ENCODE measurements at regions not wholly inside any gene's neighbourhood (a gene's known extent, or its start where the extent isn't known, plus 50 kb on each side); places are given as distances from the start of the nearest gene placed in this dataset.
"Not testable (repeated sequence)": the region's sequence is repeated elsewhere in the genome, so short reads cannot be mapped to it uniquely, and the experiment has no call there.

DNA sequence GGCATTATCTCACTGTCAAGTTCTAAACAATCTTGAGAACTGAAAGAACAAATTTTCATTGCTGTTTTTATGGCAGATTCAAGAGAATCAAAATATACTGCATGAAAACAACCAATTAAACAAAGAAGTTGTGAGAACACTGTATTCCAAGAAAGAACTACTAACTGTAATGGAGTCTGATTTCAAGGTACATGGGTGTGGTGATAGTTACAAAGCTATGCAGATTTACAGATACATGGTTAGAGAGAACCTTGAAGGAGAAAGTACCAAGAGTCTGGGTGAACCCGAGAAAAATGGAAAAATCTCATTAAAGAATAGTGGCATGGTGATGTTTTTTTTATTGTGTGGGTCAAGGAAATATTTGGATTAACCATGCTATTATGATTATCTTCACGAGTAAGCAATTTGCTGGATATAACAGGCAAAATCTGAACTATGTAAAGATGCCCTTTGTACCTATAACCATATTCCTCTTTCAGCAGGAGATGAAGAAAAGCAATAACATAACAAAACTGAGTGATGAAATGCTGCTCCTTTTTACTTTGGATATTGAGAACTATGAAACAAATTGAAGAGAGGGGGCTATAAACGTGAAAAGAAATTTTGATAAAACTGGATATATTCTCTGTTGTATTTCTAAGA, 100.4 kb downstream of the PLSCR2 start:
- H3K4me1 ChIP-seq: no peaks in the 10 kb centered on the region
- WGBS, 2 donors (ENCODE audit: low coverage in 1 of 2): 62 to 70% methylated on average over 3 of the region's 3 CpGs
- TF ChIP-seq POLR2A (IDR thresholded peaks at IDR 0.05): no peak
- no peak overlapping the region for H3K27ac ChIP-seq
- no peak overlapping the region for H3K4me3 ChIP-seq
- H3K9me3 ChIP-seq: peaks cover 0 to 21% (median 0%) of the 10 kb centered on the region in 3 donors
- no peaks in the 10 kb centered on the region for H3K36me3 ChIP-seq
- no peak for ATAC-seq
- no peaks in the 10 kb centered on the region for H3K27me3 ChIP-seq

DNA sequence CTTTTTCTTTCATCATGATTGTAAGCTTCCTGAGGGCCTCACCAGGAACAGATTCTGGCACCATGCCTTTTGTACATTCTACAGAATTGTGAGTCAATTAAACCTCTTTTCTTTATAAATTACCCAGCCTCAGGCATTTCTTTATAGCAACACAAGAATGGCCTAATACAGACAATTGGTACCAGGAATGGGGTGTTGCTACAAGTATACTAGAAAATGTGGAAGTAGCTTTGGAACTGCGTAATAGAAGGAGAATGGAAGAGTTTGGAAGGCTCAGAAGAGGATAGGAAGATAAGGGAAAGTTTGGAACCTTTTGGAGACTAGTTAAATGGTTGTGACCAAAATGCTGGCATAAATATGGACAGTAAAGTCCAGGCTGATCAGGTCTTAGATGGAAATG, 108.9 kb upstream of the PLSCR4 start:
- Histone ChIP-seq H3K36me3 (no peaks in the 10 kb centered on the region), H3K4me1 (no peaks in the 10 kb centered on the region), H3K27ac (no peak overlapping the region), H3K4me3 (no peak overlapping the region), H3K9me3 (peaks cover 0 to 11% (median 0%) of the 10 kb centered on the region in 3 donors), H3K27me3 (no peaks in the 10 kb centered on the region)
- TF ChIP-seq EP300 (IDR thresholded peaks at IDR 0.05) (no peak), POLR2A (IDR thresholded peaks at IDR 0.05) (no peak)
- WGBS, 2 donors (ENCODE audit: low coverage in 1 of 2): 71 to 75% methylated on average over 1 of the region's 1 CpG
- no peak for ATAC-seq

DNA sequence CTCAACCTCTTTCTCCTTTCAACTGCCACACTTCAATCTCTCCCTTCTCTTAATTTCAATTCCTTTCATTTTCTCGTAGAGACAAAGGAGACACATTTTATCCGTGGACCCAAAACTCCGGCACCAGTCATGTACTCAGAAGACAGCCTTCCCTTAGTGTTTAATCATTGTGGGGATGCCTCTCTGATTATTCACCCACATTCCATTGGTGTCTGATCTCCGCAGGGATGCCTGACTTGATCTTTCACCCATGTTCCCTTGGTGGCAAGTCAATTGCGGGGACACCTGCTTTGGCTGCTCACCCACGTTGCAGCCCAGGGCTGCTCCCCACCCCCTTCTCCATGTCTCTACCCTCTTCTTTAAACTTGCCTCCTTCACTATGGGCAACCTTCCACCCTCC, 103.5 kb upstream of the PLSCR4 start:
- not testable (repeated sequence) for H3K4me1 ChIP-seq, H3K27ac ChIP-seq, H3K4me3 ChIP-seq, H3K27me3 ChIP-seq, H3K9me3 ChIP-seq, H3K36me3 ChIP-seq, ATAC-seq
- 73 to 92% methylated on average over 2 to 6 of the region's 6 CpGs for WGBS, 2 donors (ENCODE audit: low coverage in 1 of 2)

DNA sequence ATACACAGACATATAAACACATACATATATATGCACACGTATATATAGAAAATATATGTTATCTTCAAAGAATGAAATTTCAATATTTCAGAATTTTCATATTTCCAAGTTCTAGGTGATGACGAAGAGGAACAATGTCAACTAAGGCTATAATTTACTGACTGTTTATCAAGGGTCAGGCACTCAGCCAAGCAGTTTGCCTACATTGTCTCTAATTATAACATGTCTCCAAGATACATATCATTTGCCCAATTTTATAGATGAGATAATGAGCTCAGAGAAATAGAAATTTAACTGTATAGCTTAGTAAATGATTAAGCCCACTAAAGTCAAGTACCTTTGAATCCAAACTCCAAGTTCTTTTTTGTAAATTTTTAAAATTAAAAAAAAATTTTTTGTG, 99.9 kb upstream of the PLSCR4 start:
- no peaks in the 10 kb centered on the region for H3K36me3 ChIP-seq
- no peaks in the 10 kb centered on the region for H3K27me3 ChIP-seq
- H3K4me1 ChIP-seq: no peaks in the 10 kb centered on the region
- TF ChIP-seq POLR2AphosphoS5 (IDR thresholded peaks at IDR 0.05) (no peak), POLR2A (IDR thresholded peaks at IDR 0.05) (no peak), CTCF (IDR thresholded peaks at IDR 0.05) (no peak), EP300 (IDR thresholded peaks at IDR 0.05) (no peak)
- H3K4me3 ChIP-seq: no peak overlapping the region
- 63 to 94% methylated on average over 2 of the region's 2 CpGs for WGBS, 2 donors (ENCODE audit: low coverage in 1 of 2)
- H3K9me3 ChIP-seq: no peaks in the 10 kb centered on the region
- ATAC-seq: no peak
- no peak overlapping the region for H3K27ac ChIP-seq

DNA sequence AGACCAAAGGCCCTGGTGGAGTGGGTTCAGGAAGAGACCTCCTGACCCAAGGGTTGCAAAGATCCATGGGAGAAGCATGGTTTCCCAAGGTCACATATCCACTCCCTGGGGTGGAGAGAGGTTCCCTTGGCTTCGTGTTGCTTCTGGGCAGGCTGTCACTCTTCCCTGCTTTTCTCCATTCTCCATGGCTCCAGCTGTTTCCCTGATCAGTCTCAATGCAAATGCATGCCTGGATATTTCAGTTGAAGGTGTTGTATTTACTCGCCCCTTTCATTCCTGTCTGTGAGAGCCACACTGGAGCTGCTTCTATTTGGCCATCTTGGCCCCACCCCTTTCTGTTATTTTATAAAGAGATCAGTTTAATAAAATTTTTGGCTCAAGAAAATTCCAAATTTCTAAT, 95.0 kb upstream of the PLSCR4 start:
- 76 to 100% methylated on average over 1 to 2 of the region's 2 CpGs for WGBS, 2 donors (ENCODE audit: low coverage in 1 of 2)
- ATAC-seq: no peak
- H3K27ac ChIP-seq: no peak overlapping the region

GRCh38 chr3:146343551-146343950, 92.6 kb upstream of the PLSCR4 start:
- Histone ChIP-seq H3K4me3 (no peak overlapping the region), H3K4me1 (peaks cover 0 to 21% (median 0%) of the 10 kb centered on the region in 3 donors), H3K36me3 (no peaks in the 10 kb centered on the region), H3K27ac (no peak overlapping the region), H3K9me3 (no peaks in the 10 kb centered on the region), H3K27me3 (no peaks in the 10 kb centered on the region)
- TF ChIP-seq CTCF (IDR thresholded peaks at IDR 0.05) (no peak), POLR2A (IDR thresholded peaks at IDR 0.05) (no peak), POLR2AphosphoS5 (IDR thresholded peaks at IDR 0.05) (no peak), EP300 (IDR thresholded peaks at IDR 0.05) (no peak)
- ATAC-seq: no peak
- 10 to 36% methylated on average over 2 of the region's 2 CpGs for WGBS, 2 donors (ENCODE audit: low coverage in 1 of 2)

More for the DNA sequence above, 95.0 kb upstream of the PLSCR4 start:
- no peaks in the 10 kb centered on the region for H3K27me3 ChIP-seq
- no peak overlapping the region for H3K4me3 ChIP-seq
- H3K36me3 ChIP-seq: no peaks in the 10 kb centered on the region
- TF ChIP-seq POLR2AphosphoS5 (IDR thresholded peaks at IDR 0.05) (no peak), EP300 (IDR thresholded peaks at IDR 0.05) (no peak), CTCF (IDR thresholded peaks at IDR 0.05) (no peak), POLR2A (IDR thresholded peaks at IDR 0.05) (no peak)
- H3K4me1 ChIP-seq: peaks cover 0 to 15% (median 0%) of the 10 kb centered on the region in 3 donors
- no peaks in the 10 kb centered on the region for H3K9me3 ChIP-seq
